Mucosa of descending colon (tissue), 3 donors: ENCODE measurements at regions not wholly inside any gene's neighbourhood (a gene's known extent, or its start where the extent isn't known, plus 50 kb on each side); places are given as distances from the start of the nearest gene placed in this dataset.

Source experiments
- ATAC-seq: fragments of 200-7000 bp; cut with Tn5 transposase; one replicate; pipeline ENCODE4 v1.9.1; 2020; ENCODE audit warnings: mild to moderate bottlenecking, moderate library complexity
- DNase-seq, 3 donors: peaks; one replicate each; pipeline ENCODE4 v3.0.0-alpha.2; 2020
- H3K36me3 ChIP-seq: fragments of 200-600 bp; one replicate; pipeline ENCODE4 v1.8.0; 2021; ENCODE audit warnings: low read depth, mild to moderate bottlenecking
- H3K4me1 ChIP-seq: fragments of 200-600 bp; one replicate; pipeline ENCODE4 v1.8.0; 2021; ENCODE audit warnings: low read depth, mild to moderate bottlenecking
- H3K4me3 ChIP-seq: fragments of 200-600 bp; one replicate; pipeline ENCODE4 v1.8.0; 2021; ENCODE audit warnings: mild to moderate bottlenecking
- H3K9me3 ChIP-seq: fragments of 200-600 bp; one replicate; pipeline ENCODE4 v1.8.0; 2021; ENCODE audit warnings: mild to moderate bottlenecking
- CTCF ChIP-seq: fragments of 200-600 bp; IDR thresholded peaks from one replicate; pipeline ENCODE4 v1.8.0; 2022; ENCODE audit warnings: antibody characterized with exemption, mild to moderate bottlenecking
- intact Hi-C, 2 donors: fragments of 100-400 bp; cut with DNase I in 1 of 2; cut with micrococcal nuclease in 1 of 2; formaldehyde crosslinking; loops; one replicate each; pipeline versions ENCODE4 v1.11.0 to v1.11.1; 2022; cut with DNase I, micrococcal nuclease
- donor health status: DM: no; HTN: no; CAD: no; lungs with moderate emphysema.
- donor health status: DM: no; HTN: no; CAD: no.
- donor health status: DM: no; HTN: yes; CAD: no.

DNA sequence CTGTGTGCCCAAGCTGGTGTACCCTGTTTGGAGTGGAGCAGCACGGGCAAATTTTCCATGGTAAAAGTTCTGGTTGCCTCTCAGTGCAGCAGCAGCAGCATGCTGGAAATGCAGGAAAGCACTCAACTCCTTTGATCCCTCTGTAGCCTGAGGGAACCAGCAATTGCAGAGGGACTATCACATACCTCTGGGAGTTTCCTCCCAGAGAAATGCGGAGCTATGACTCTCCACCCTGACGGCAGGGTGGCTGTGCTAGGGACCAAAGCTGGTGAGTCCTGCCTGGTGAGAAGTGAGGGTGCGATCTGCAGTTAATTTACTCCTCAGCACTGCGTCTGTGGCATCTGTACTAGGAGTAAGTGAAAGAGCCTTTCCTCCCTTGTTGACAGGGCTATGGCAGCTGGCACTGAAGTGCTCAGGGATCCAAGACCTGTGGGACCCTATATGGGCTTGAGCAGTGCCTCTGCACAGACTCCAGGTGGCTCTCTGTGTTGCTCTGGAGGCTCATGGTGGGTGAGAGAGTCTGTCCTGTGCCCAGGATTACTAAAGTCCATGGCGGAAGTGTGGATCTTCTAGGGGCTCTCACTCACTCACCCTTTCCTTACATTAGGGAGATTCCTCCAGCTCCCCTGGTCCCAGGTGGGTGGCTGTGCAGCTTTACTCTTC lies 601.2 kb upstream of the TYRP1 start:
- no peak for ATAC-seq
- no peak overlapping the region for H3K4me3 ChIP-seq
- intact Hi-C loops = no loop called here
- TF ChIP-seq CTCF = no peak
- H3K36me3 ChIP-seq = no peaks in the 10 kb centered on the region
- DNase-seq = no peak
- H3K4me1 ChIP-seq = no peaks in the 10 kb centered on the region
- H3K9me3 ChIP-seq = peaks cover 53% of the 10 kb centered on the region

DNA sequence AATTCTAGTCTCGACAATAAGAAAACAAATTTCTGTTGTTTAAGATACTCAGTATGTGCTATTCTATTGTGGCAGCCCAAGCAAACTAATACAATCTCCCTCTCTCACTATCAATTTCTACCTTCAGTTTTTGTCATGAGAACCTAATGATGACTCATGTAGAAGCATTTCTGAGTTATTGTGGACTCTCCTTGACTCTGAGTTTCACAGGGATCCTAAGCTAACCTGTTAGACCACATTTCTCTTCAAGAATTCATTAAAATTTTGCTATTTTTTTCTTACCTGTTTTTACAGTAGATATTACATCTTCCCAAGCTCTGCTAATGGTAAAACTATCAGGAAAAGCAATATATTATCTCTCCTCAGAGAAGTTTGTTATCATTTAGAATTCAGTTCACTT lies 599.1 kb upstream of the TYRP1 start:
- TF ChIP-seq CTCF = no peak
- no peak for ATAC-seq
- H3K4me1 ChIP-seq = no peaks in the 10 kb centered on the region
- H3K4me3 ChIP-seq = no peak overlapping the region
- intact Hi-C loops = no loop called here
- no peaks in the 10 kb centered on the region for H3K36me3 ChIP-seq
- peaks cover 50% of the 10 kb centered on the region for H3K9me3 ChIP-seq
- no peak for DNase-seq

DNA sequence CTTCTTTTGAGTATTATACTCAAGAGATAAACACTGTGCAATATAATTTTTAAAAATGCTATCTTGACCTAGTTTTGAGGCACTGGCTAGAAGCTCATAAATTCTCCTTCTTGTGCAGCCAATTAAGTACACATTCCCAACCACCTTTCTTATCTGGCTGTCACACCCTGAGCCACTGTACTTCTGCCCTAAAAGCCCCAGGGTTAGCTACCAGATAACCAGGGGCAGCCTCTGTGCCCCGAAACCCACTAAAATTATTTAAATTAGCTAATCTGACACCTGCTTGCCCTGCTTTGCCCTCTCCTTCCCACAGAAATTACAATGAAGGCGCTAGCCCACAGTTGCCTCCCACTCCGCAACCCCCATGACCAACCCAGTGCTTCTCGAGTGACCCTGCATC lies 597.3 kb upstream of the TYRP1 start:
- Histone ChIP-seq H3K4me3 (no peak overlapping the region), H3K4me1 (no peaks in the 10 kb centered on the region), H3K9me3 (peaks cover 36% of the 10 kb centered on the region), H3K36me3 (no peaks in the 10 kb centered on the region)
- TF ChIP-seq CTCF = no peak
- intact Hi-C loops = no loop called here
- ATAC-seq (no peak), DNase-seq (no peak)

GRCh38 chr9:12133416-12133815 lies 559.8 kb upstream of the TYRP1 start:
- intact Hi-C loops = no loop called here
- no peak for TF ChIP-seq CTCF
- no peaks in the 10 kb centered on the region for H3K4me1 ChIP-seq
- H3K4me3 ChIP-seq = no peak overlapping the region
- DNase-seq = no peak
- peaks cover 47% of the 10 kb centered on the region for H3K9me3 ChIP-seq
- ATAC-seq = no peak
- H3K36me3 ChIP-seq = no peaks in the 10 kb centered on the region

DNA sequence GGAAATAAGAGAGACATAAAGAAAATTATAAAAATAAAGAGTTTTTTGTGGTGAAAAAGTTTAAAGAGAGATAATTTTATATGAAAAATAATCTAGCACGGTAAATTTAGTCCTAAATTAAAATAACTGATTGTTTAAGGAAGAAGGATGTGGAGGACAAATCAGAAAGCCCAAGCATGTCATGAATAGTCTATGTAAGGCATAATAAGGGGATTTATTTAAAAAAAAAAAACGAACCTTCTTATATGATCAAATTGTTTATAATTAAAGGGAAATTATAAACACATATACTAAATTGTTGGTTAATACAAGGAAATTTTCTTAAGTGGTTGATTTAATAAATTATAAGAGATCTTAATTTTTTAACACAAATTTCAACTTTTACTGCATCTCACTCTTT lies 551.8 kb upstream of the TYRP1 start:
- Histone ChIP-seq H3K4me1 (no peaks in the 10 kb centered on the region), H3K36me3 (no peaks in the 10 kb centered on the region), H3K9me3 (peaks cover 67% of the 10 kb centered on the region), H3K4me3 (no peak overlapping the region)
- ATAC-seq (no peak), DNase-seq (no peak)
- TF ChIP-seq CTCF = no peak
- intact Hi-C loops = no loop called here
